HG02763 (cell line): ENCODE measurements at regions not wholly inside any gene's neighbourhood (a gene's known extent, or its start where the extent isn't known, plus 50 kb on each side); places are given as distances from the start of the nearest gene placed in this dataset.

Source experiments
- ATAC-seq: cut with Tn5 transposase; IDR thresholded peaks from one replicate; pipeline ENCODE4 v1.9.1; 2021; ENCODE audit warnings: mild to moderate bottlenecking, moderate library complexity; ENCODE audit not compliant: unreplicated experiment

DNA sequence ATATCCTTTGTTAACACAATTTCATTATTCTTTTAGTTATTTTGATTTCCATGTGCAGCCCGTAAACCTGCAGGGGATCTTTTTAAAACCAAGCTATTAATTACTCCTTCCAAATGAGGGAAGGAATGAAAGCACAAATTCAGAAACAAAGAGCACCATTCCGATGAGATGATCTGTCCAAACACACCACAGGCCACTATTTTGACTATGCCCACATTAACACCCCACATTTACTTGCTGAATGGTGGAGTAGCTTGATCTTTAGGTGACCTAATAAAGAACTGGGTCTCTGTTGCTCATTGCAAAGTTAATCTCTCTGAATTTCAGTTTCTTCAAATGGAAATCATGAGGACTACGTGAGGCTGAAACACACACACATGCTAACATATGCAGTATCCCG lies 218.0 kb downstream of the IRS1 start:
- no peak for ATAC-seq

DNA sequence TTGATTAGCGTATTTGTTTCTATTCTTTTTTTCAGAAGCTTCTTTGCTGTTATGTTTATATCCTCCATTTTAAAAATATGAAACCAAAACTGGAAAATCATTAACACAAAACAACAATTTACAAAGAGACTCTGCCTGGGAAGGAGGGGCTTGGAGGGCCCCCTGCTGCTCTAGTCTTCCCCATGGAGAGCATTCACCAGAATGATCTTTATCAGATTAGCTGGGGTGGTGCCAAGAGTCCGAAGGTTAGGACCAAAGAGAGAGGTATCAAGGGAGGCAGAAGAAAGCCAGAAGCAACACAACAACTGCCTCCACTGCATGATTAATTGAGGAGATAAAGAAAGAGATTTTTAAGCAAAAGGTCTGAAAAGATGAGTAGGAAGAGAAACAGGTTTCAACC lies 218.6 kb downstream of the IRS1 start:
- no peak for ATAC-seq

DNA sequence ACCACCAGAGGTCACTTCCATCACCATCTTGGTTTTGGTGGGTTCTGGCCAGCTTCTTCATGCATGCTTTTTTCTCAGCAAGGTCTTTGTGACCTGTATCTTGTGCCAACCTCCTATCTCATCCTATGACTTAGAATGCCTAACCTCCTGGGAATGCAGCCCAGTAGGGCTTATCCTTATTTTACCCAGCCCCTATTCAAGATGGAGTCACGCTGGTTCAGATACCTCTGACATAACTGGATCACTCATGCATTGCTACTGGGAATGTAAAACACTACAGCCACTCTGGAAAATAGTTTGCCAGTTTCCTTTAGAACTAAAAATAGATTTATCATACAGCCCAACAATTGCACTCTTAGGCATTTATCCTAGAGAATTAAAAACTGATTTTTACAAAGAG lies 219.2 kb downstream of the IRS1 start:
- no peak for ATAC-seq

DNA sequence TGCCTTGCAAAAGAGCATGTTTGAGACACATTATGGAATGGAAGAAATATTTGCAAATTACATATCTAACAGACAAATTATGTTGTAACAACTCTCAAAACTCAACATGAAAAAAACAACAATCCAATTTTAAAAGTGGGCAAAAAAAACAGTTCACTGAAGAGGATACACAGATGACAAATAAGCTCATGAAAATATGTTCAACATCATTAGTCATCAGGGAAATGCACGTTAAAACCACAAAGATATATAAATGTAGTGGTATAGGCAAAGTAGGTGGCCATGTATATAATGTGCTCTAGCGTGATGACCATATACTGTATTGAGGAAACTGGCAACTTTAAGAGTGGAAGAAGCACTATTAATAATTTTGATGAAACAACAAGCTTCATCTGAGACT lies 220.1 kb downstream of the IRS1 start:
- no peak for ATAC-seq

DNA sequence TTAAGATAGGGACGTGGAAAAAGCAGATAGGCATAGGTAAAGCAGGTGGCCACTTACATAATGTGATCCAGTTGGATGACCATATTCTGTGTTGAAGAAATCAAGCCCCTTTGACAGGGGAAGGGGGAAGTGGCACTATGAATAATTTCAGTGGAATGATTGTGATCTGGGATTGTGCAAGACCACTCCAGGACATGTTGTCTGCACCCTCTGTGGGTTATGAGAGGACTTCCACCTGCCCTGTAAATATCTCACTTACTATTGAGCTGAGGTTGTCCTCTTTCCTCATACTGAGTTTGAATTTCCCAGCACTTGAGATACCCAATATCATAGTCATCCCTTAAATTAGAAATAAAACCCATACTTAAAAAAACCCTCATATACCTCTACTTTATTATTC lies 220.7 kb downstream of the IRS1 start:
- ATAC-seq = no peak

DNA sequence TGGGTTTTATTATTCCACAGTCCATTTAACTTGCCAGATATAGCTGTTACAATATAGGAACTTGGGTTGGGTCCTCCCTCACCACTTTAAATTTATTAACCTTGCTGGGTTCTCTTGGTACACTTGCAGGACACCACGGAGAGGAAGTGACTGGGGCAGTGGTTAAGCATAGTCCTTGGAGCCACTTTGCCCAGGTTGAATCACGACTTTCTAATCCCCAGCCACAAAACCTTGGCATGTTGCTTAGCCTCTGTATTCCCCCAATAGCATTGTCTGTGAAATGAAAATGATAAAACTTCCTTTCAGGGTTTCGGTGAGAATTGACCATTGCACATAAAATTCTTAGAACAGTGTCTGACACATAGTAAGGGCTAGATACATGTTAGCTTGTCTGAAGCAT lies 221.2 kb downstream of the IRS1 start:
- no peak for ATAC-seq

DNA sequence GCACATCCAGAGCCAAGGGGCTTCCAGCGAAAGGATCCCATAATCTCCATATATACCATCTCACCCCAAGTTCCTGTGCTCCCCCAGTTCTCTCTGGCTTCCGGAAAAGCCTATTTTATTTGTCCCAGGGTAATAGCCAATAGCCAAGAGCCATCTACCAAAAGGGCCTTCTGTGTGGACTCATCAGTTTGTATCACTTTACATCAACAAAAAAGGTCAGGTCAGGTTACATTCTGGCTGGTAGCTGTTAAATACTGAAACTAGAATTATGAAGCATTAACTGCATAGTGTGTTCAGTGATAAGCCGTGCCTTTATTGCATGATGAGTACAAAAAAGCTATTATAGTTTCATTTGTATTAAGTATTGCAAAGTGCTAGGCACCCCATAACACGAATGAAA lies 223.7 kb downstream of the IRS1 start:
- ATAC-seq = no peak

DNA sequence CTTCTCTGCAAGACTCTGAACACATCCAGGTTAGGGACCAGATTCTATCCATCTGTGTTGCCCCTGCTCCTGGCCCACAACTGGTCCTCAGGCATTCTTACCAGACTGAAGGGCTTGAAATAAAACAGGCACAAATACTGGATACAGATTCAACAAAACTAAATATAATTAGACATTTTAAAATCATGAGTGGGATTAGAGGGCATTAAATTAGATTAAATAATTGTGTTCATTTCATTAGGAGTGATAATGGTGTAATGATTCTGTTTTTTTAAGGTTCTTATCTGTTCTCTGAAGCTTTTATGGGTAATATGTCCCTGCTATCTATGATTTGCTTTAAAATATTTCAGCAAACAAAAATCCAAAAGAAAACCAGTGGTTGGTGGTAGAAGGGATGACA lies 226.5 kb downstream of the IRS1 start:
- ATAC-seq = no peak

DNA sequence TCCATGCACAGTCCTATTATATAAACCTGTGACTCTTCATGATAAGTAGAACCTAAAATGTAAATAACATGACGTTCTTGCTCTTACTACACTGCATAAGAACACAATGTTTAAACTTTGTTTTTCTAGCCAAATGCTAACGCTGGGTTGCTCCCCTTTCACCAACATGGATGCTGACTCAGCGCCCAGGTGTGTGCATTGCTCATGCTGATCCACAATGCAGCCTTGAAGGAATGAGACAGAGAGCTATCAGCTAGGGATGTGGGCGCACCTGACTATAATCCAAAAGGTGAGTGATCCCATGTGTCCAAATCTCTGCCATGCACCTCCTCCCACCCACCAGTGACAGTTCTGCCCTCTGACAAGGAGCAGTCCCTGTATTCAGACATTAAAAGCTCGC lies 235.0 kb downstream of the IRS1 start:
- no peak for ATAC-seq

DNA sequence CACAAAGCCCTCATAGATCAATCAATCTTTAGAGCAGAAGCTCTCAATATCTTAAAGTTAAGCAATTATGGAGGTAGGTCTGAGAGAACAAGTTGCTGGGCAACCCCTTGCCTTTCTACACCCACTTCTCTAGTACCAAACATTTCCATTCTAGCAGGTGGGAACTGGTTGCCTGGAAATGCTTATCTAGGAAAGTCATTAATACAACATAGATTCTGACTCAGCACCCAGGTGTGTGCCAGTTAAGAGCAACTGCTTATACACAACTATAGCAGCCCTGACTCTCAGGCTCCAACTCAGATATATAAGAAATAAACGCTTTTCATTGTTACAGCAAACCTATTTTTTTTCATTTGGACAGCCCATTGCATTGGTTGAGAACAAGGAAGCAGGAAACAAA lies 237.7 kb downstream of the IRS1 start:
- ATAC-seq = no peak

DNA sequence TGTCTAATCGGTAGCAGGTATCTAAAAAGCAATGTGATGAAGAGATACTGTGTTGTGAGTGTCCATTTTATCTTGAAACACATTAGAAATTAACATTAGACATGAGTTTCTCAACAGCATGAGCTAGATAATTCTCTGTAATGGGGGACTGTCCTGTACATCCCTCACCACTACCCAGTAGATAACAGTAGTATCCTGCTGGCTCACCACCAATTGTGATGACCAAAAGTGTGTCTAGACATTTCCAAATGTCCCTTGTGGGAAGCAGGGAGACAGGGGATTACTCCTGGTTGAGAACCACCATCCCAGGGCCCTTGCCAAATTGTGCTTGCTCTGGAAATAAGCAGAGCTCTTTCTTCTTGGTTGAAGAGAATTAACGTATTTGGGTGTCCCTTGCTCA lies 239.3 kb downstream of the IRS1 start:
- no peak for ATAC-seq

DNA sequence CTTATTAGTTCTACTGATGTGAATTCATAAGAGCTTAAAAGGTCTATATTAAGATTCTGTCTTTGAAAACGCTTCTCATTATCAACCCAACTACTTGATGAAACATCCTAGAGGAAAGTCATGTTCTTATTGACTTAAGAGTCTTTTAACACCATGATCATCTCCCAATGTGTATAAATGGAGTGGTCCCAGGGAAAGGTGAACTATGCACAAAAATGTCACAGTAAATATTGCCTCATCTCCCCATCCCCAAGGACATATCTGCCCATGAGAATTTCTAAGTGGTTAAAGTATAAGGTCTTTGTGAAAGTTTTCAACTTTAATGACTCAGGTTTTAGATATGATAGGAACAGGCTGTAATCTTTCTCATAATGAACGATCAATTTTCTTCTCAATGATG lies 240.1 kb downstream of the IRS1 start:
- ATAC-seq = no peak

DNA sequence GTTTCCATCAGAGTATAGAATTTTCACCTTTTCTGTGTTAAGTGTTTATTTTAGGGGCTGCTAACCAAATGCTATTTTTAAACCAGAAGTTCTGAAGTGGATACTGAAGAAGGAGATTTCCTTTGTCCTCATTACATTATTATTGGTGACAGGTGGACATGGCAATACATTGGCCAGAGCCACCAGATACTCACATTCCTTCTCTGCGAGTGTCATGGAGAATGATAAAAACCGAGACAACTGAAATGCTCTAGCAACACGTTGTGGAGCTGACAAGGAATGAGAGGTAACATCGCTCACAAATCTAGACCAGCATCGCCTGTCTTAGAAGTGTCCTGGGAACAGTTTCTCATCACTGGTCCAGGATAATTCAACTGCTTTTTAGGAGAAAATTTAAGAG lies 241.2 kb downstream of the IRS1 start:
- ATAC-seq = no peak

DNA sequence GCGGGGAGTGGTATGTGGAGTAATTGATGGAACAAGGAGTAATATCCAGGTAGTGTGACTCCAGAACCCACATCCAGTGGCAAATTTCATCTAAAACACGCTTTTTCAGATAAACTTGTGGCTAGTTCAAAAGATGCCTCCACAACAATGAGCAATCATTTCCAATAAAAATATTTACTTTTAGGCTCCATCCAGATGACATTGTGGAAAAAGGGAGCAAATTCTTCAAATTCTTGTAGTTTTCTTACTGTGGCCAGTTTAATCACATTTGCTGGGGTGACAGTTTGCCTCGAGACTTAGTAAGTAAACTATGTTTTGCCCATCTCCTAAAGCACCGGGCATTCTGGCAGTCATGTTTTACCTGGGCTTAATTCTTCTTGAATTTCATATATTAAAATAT lies 243.6 kb downstream of the IRS1 start:
- no peak for ATAC-seq

DNA sequence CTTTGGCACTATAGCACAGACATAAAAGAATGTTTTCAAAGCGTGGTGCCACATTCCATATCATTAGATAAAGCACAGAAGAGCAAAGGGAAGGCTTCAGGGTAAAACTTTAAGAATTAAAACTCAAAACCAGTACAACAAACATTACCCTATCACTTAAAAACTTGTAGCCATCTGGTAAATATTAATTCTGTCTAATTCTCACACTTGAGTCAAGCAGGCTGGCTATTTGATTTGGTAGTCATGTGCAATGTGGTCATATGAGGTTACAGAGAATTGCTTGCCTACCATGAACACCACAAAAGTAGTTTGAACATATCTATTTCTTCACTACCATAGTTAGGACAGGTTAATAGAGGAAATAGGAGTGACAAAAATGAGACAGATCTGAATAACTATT lies 244.9 kb downstream of the IRS1 start:
- ATAC-seq = no peak

DNA sequence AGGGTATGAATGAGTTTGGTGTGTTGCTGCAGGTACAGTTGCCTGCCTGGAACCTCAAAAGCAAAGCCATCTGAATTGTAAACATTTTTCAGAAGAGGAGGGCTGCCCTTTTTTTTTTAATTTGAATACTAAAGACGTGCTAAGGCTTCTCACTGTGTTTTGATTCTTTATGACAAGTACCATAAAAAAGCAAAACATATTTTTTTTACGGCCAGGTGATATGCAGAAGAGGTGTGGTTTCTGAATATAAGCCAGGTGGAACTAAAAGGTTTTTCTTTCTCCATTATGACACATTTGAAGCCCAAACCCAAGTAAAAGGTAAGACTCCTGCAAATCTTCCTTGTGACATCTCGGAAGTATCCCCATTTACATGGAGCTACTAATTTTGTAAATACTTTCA lies 246.3 kb downstream of the IRS1 start:
- no peak for ATAC-seq

DNA sequence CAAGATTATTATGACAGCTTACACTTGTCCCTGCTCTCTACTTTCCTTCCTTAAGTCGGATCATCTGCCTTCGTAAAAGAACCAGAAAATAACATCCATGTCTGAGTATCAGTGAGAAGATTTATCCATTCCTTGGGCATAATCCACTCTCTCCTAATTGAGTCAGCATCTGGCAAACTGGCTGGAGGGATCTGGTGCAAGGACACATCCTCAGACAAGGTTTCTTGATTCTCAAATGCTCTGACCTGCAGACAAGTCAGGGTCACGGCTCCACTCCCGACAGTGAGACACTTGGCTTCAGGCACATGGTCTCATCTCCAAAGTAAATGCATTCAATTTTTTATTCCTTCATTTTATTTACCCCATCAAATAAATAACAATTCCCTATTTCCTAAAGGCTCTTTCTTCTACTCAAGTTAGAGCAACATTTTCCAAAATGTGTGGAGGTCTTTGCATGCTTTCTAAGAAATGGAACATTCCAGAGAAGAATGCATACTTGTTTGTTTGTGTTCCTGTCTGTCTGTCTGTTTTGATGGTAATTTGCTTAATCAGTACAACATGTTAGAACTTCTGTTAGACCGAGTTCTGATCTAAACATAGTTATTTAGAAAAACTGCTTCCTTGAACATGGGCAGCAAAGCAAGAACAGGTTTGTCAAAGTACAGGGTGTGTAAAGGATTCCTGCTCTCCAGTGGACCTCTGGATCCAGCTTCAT lies 246.9 kb downstream of the IRS1 start:
- no peak for ATAC-seq

DNA sequence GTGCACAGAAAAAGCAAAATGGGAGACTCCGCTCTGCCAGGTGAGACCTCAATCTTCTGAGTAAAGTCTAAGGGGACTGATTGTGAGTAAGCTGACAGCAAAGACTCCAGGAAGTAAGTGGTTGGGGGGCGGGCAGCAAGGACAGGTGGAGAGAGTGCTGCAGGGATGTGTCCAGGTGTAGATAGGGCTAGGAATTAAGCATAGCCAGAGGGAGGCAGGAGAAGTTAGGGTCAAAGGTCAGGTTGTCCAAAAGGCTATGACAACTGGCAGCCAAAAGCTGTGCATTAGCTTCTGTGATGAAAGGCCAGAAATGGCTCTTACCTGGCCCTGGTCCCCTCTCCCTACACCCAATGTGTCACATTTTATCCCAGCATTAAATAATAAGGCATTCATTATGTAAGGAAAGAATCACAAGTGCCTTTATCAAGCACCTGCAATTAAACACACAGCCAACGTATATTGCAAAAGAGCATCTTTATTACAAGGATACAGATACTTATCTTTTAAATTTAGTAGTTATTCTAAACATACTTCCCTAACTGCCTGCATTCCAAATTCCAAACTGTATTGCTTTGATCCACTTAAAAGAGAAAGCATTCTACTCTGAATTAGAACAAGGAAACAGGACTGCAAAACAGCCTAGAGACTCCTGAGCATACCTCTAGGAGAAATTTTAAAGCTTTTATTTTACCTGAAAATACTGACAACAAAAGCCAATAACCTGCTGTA lies 247.9 kb downstream of the IRS1 start:
- no peak for ATAC-seq

DNA sequence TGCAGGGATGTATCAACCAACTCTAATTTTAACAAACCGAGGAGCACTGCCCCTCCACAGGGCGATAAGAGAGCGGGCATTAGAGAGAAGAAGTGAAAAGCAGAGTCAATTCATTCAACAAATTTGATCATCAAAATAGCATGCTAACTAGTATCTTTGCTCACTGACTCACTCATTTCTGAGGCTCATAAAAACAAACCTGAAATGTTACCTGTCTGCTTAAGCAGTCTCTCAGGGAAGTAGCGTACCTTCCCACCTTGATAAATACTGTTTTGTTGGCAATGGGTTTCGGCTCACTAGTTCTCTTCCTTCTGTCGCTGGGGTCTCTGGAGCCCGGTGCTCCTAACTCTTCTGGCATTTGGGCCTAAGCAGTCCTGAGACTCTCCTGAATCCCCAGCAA lies 248.8 kb downstream of the IRS1 start:
- no peak for ATAC-seq

DNA sequence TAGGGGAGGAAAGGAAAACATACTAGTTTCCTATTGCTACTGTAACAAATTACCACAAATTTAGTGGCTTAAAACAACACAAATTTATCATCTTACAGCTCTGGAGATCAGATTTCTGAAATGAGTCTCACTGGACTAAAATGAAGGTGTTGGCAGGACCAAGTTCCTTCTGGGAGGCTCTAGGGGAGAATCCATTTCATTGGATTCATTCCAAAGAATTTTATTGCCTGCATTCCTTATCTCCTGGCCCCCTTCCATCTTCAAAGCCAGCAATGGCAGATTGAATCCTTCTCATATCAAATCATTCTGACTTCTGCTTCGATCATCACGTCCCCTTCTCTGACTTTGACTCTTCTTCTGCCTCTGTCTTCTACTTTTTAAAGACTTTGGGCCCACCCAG lies 250.9 kb downstream of the IRS1 start:
- ATAC-seq = no peak

DNA sequence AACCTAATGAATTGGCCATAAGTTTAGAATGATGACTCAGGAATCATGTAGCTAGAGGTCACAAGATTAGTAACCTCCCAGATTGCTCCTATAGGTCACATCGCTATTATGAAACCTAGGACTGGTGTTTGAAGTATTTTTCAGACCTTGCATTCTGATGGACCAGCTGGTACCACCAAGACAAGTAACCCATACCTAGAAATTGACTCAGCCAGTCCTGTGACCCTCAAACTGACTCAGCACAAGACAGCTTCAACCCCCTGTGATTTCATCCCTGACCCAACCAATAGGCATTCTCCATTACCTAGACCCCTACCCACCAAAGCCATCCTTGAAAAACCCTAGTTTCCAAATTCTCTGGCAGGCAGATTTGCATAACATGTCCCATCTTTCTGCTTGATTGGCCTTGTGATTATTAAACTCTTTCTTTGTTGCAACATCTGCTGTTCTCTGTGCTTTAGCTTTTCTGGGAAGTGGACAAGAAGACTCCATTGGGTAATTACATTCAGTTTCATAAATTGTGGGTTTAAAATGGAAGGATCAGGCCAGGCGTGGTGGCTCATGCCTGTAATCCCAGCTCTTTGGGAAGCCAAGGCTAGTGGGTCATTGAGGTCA lies 254.9 kb downstream of the IRS1 start:
- ATAC-seq = no peak

DNA sequence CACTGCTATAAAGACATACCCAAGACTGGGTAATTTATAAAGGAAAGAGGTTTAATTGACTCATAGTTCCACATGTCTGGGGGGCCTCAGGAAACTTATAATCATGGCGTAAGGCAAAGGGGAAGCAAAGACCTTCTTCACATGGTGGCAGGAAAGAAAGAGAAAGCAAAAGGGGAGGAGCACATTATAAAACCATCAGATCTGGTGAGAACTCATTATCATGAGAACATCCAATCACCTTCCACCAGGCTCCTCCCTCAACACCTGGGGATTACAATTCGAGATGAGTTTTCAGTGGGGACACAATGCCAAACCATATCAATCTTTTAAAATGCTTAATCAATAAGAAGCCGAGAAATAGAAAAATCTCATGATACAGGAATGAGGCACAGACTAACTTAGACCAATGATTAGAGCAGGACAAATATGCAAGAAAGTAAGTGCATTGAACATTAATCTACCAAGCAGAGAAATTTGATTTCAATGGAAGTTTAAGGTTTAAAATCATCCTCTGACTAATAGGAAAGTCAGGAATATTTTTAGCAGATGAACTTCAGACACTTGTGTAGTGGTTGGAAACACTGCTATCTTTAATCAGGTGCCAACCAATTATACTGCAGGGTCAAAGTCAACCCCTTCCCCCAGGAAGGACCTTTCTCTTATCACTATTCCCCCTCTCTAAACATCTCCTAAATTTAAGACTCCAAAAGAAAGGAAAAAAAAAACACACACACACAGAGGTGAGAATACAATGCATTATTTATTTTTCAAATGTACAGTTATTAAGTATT lies 259.2 kb downstream of the IRS1 start:
- no peak for ATAC-seq
